ENCODE measurements at regions not wholly inside any gene's neighbourhood (a gene's known extent, or its start where the extent isn't known, plus 50 kb on each side); places are given as distances from the start of the nearest gene placed in this dataset.

DNA sequence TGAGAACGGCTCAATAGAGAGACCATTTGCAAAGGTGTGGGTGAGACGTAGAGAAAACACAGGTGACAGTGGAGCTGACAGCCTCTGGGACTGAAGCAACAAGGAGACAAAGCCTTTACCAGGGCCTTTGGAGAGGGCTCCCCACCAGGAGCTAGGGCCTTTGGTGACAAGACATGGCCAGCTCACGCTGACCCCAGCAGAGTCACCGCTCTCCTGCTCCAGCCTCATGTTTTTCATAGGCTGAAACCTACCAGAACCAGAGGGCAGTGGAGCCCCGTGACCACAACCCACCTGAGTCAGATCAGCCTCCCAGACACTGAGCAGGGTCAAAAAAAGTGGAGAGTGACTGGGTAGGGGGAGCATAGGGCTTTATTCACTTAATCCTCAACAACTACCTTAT lies 214.7 kb downstream of the SHQ1 start:
- TF ChIP-seq CTCF (IDR thresholded peaks at IDR 0.05; ENCODE audit: insufficient read depth, low read depth, low read length) = no peak
- TF ChIP-seq EZH2 (IDR thresholded peaks at IDR 0.05; ENCODE audit: insufficient read depth, low read length) = no peak

Measured in astrocyte (in vitro differentiated cells and primary cell).